ENCODE measurements at regions not wholly inside any gene's neighbourhood (a gene's known extent, or its start where the extent isn't known, plus 50 kb on each side); places are given as distances from the start of the nearest gene placed in this dataset.

- no peak overlapping the region for H3K4me3 ChIP-seq (ENCODE audit: low read length)
- no peaks in the 10 kb centered on the region for H3K4me1 Mint-ChIP-seq
- no peak overlapping the region for H3K27ac Mint-ChIP-seq
These were observed 99.1 kb downstream of the TUSC7 start for GRCh38 chr3:116808725-116809124.

GRCh38 chr3:116809208-116809607, 99.6 kb downstream of the TUSC7 start:
- intact Hi-C loops (cut with micrococcal nuclease), result no loop called here
- H3K4me1 ChIP-seq (ENCODE audit: control insufficient read depth in 2 of 2, insufficient read depth in 2 of 2, low read length in 2 of 2), result no peaks in the 10 kb centered on the region
- ChIA-PET CTCF (no interaction called here), POLR2A (no interaction called here)
- ATAC-seq (peak; percentile 63), DNase-seq (no peak)
- Mint-ChIP-seq H3K36me3 (no peaks in the 10 kb centered on the region), H3K27ac (no peak overlapping the region), H3K4me3 (no peak overlapping the region), H3K9me3 (peaks cover 2 to 26% (median 5%) of the 10 kb centered on the region in 11 donors), H3K27me3 (no peaks in the 10 kb centered on the region), H3K4me1 (no peaks in the 10 kb centered on the region)
- H3K27me3 ChIP-seq (ENCODE audit: control insufficient read depth in 2 of 2, insufficient read depth in 2 of 2, low read length in 2 of 2), result no peaks in the 10 kb centered on the region
- no peaks in the 10 kb centered on the region for H3K9me3 ChIP-seq (ENCODE audit: control insufficient read depth in 2 of 3, low read length in 3 of 3)
- H3K4me3 ChIP-seq (ENCODE audit: low read length), result no peak overlapping the region
- H3K36me3 ChIP-seq (ENCODE audit: control insufficient read depth in 2 of 3, insufficient read depth in 3 of 3, low read length in 3 of 3), result no peaks in the 10 kb centered on the region
- no peak overlapping the region for H3K27ac ChIP-seq (ENCODE audit: low read depth, low read length)

More at GRCh38 chr3:116808725-116809124, 99.1 kb downstream of the TUSC7 start:
- ATAC-seq (no peak), DNase-seq (no peak)
- H3K27me3 ChIP-seq (ENCODE audit: control insufficient read depth in 2 of 2, insufficient read depth in 2 of 2, low read length in 2 of 2), result no peaks in the 10 kb centered on the region
- POLR2A ChIA-PET, result interaction anchor here (0.6 kb wide), 1 partner anchor 14 kb away, joined by 4 read pairs; no protein-coding TSS in a partner anchor
- no peak overlapping the region for H3K27ac ChIP-seq (ENCODE audit: low read depth, low read length)
- H3K36me3 ChIP-seq (ENCODE audit: control insufficient read depth in 2 of 3, insufficient read depth in 3 of 3, low read length in 3 of 3), result no peaks in the 10 kb centered on the region
- H3K36me3 Mint-ChIP-seq, result no peaks in the 10 kb centered on the region
- H3K9me3 Mint-ChIP-seq, result peaks cover 2 to 26% (median 5%) of the 10 kb centered on the region in 11 donors
- no peaks in the 10 kb centered on the region for H3K4me1 ChIP-seq (ENCODE audit: control insufficient read depth in 2 of 2, insufficient read depth in 2 of 2, low read length in 2 of 2)
- no peaks in the 10 kb centered on the region for H3K27me3 Mint-ChIP-seq
- intact Hi-C loops (cut with micrococcal nuclease), result no loop called here
- H3K9me3 ChIP-seq (ENCODE audit: control insufficient read depth in 2 of 3, low read length in 3 of 3), result no peaks in the 10 kb centered on the region
- CTCF ChIA-PET, result no interaction called here
- no peak overlapping the region for H3K4me3 Mint-ChIP-seq

GRCh38 chr3:116811754-116812153, 102.2 kb downstream of the TUSC7 start:
- DNase-seq, result no peak
- ChIA-PET CTCF (no interaction called here), POLR2A (no interaction called here)
- no peak overlapping the region for H3K4me3 ChIP-seq (ENCODE audit: low read length)
- no peaks in the 10 kb centered on the region for H3K4me1 ChIP-seq (ENCODE audit: control insufficient read depth in 2 of 2, insufficient read depth in 2 of 2, low read length in 2 of 2)
- no peaks in the 10 kb centered on the region for H3K36me3 ChIP-seq (ENCODE audit: control insufficient read depth in 2 of 3, insufficient read depth in 3 of 3, low read length in 3 of 3)
- no peak overlapping the region for H3K27ac Mint-ChIP-seq
- H3K27ac ChIP-seq (ENCODE audit: low read depth, low read length), result no peak overlapping the region
- no peak overlapping the region for H3K4me3 Mint-ChIP-seq
- H3K27me3 ChIP-seq (ENCODE audit: control insufficient read depth in 2 of 2, insufficient read depth in 2 of 2, low read length in 2 of 2), result no peaks in the 10 kb centered on the region
- ATAC-seq, result no peak
- intact Hi-C loops (cut with micrococcal nuclease), result no loop called here
- no peaks in the 10 kb centered on the region for H3K4me1 Mint-ChIP-seq
- peaks cover 1 to 14% (median 4%) of the 10 kb centered on the region in 11 donors for H3K9me3 Mint-ChIP-seq
- H3K9me3 ChIP-seq (ENCODE audit: control insufficient read depth in 2 of 3, low read length in 3 of 3), result no peaks in the 10 kb centered on the region
- no peaks in the 10 kb centered on the region for H3K27me3 Mint-ChIP-seq
- no peaks in the 10 kb centered on the region for H3K36me3 Mint-ChIP-seq

GRCh38 chr3:116812949-116813348, 103.4 kb downstream of the TUSC7 start:
- H3K27ac Mint-ChIP-seq, result no peak overlapping the region
- H3K27ac ChIP-seq (ENCODE audit: low read depth, low read length), result no peak overlapping the region
- no peaks in the 10 kb centered on the region for H3K9me3 ChIP-seq (ENCODE audit: control insufficient read depth in 2 of 3, low read length in 3 of 3)
- no peaks in the 10 kb centered on the region for H3K4me1 Mint-ChIP-seq
- H3K9me3 Mint-ChIP-seq, result peaks cover 0 to 12% (median 3%) of the 10 kb centered on the region in 11 donors
- ChIA-PET CTCF (no interaction called here), POLR2A (no interaction called here)
- H3K36me3 Mint-ChIP-seq, result no peaks in the 10 kb centered on the region
- intact Hi-C loops (cut with micrococcal nuclease), result no loop called here
- no peak overlapping the region for H3K4me3 ChIP-seq (ENCODE audit: low read length)
- no peaks in the 10 kb centered on the region for H3K27me3 ChIP-seq (ENCODE audit: control insufficient read depth in 2 of 2, insufficient read depth in 2 of 2, low read length in 2 of 2)
- H3K4me3 Mint-ChIP-seq, result no peak overlapping the region
- no peaks in the 10 kb centered on the region for H3K4me1 ChIP-seq (ENCODE audit: control insufficient read depth in 2 of 2, insufficient read depth in 2 of 2, low read length in 2 of 2)
- H3K27me3 Mint-ChIP-seq, result no peaks in the 10 kb centered on the region
- no peaks in the 10 kb centered on the region for H3K36me3 ChIP-seq (ENCODE audit: control insufficient read depth in 2 of 3, insufficient read depth in 3 of 3, low read length in 3 of 3)
- DNase-seq, result no peak
- ATAC-seq, result no peak

- no peaks in the 10 kb centered on the region for H3K36me3 Mint-ChIP-seq
- Histone ChIP-seq H3K9me3 (ENCODE audit: control insufficient read depth in 2 of 3, low read length in 3 of 3) (no peaks in the 10 kb centered on the region), H3K27ac (ENCODE audit: low read depth, low read length) (no peak overlapping the region), H3K4me1 (ENCODE audit: control insufficient read depth in 2 of 2, insufficient read depth in 2 of 2, low read length in 2 of 2) (no peaks in the 10 kb centered on the region), H3K36me3 (ENCODE audit: control insufficient read depth in 2 of 3, insufficient read depth in 3 of 3, low read length in 3 of 3) (no peaks in the 10 kb centered on the region), H3K4me3 (ENCODE audit: low read length) (no peak overlapping the region), H3K27me3 (ENCODE audit: control insufficient read depth in 2 of 2, insufficient read depth in 2 of 2, low read length in 2 of 2) (no peaks in the 10 kb centered on the region)
- DNase-seq, result no peak
- no peak overlapping the region for H3K27ac Mint-ChIP-seq
- peaks cover 0 to 8% (median 2%) of the 10 kb centered on the region in 11 donors for H3K9me3 Mint-ChIP-seq
- intact Hi-C loops (cut with micrococcal nuclease), result no loop called here
- CTCF ChIA-PET, result no interaction called here
- no peaks in the 10 kb centered on the region for H3K27me3 Mint-ChIP-seq
- no peaks in the 10 kb centered on the region for H3K4me1 Mint-ChIP-seq
- no peak overlapping the region for H3K4me3 Mint-ChIP-seq
- POLR2A ChIA-PET, result no interaction called here
- no peak for ATAC-seq
These were observed 105.7 kb downstream of the TUSC7 start for GRCh38 chr3:116815321-116815720.

GRCh38 chr3:116815831-116816588, 106.4 kb downstream of the TUSC7 start:
- peaks cover 0 to 4% (median 1%) of the 10 kb centered on the region in 11 donors for H3K9me3 Mint-ChIP-seq
- no peaks in the 10 kb centered on the region for H3K4me1 Mint-ChIP-seq
- no peaks in the 10 kb centered on the region for H3K27me3 Mint-ChIP-seq

GRCh38 chr3:116821371-116821770, 111.8 kb downstream of the TUSC7 start:
- Mint-ChIP-seq H3K36me3 (no peaks in the 10 kb centered on the region), H3K4me1 (no peaks in the 10 kb centered on the region), H3K27me3 (no peaks in the 10 kb centered on the region), H3K9me3 (peaks cover 0 to 10% (median 0%) of the 10 kb centered on the region in 11 donors), H3K27ac (no peak overlapping the region), H3K4me3 (no peak overlapping the region)
- H3K27ac ChIP-seq (ENCODE audit: low read depth, low read length), result no peak overlapping the region
- intact Hi-C loops (cut with micrococcal nuclease), result no loop called here
- H3K36me3 ChIP-seq (ENCODE audit: control insufficient read depth in 2 of 3, insufficient read depth in 3 of 3, low read length in 3 of 3), result no peaks in the 10 kb centered on the region
- H3K9me3 ChIP-seq (ENCODE audit: control insufficient read depth in 2 of 3, low read length in 3 of 3), result no peaks in the 10 kb centered on the region
- no peaks in the 10 kb centered on the region for H3K27me3 ChIP-seq (ENCODE audit: control insufficient read depth in 2 of 2, insufficient read depth in 2 of 2, low read length in 2 of 2)
- CTCF ChIA-PET, result no interaction called here
- ATAC-seq (no peak), DNase-seq (no peak)
- POLR2A ChIA-PET, result no interaction called here
- no peaks in the 10 kb centered on the region for H3K4me1 ChIP-seq (ENCODE audit: control insufficient read depth in 2 of 2, insufficient read depth in 2 of 2, low read length in 2 of 2)
- H3K4me3 ChIP-seq (ENCODE audit: low read length), result no peak overlapping the region

More at GRCh38 chr3:116815831-116816588, 106.4 kb downstream of the TUSC7 start:
- H3K36me3 Mint-ChIP-seq, result no peaks in the 10 kb centered on the region
- ChIA-PET CTCF (no interaction called here), POLR2A (no interaction called here)
- no peak overlapping the region for H3K4me3 ChIP-seq (ENCODE audit: low read length)
- H3K4me1 ChIP-seq (ENCODE audit: control insufficient read depth in 2 of 2, insufficient read depth in 2 of 2, low read length in 2 of 2), result no peaks in the 10 kb centered on the region
- no peaks in the 10 kb centered on the region for H3K27me3 ChIP-seq (ENCODE audit: control insufficient read depth in 2 of 2, insufficient read depth in 2 of 2, low read length in 2 of 2)
- no peak overlapping the region for H3K27ac Mint-ChIP-seq
- H3K27ac ChIP-seq (ENCODE audit: low read depth, low read length), result no peak overlapping the region
- no peaks in the 10 kb centered on the region for H3K36me3 ChIP-seq (ENCODE audit: control insufficient read depth in 2 of 3, insufficient read depth in 3 of 3, low read length in 3 of 3)
- ATAC-seq (no peak), DNase-seq (no peak)
- intact Hi-C loops (cut with micrococcal nuclease), result no loop called here
- no peak overlapping the region for H3K4me3 Mint-ChIP-seq
- H3K9me3 ChIP-seq (ENCODE audit: control insufficient read depth in 2 of 3, low read length in 3 of 3), result no peaks in the 10 kb centered on the region

All from naive thymus-derived CD4-positive, alpha-beta T cell (primary cell).